ENCODE measurements at regions not wholly inside any gene's neighbourhood (a gene's known extent, or its start where the extent isn't known, plus 50 kb on each side); places are given as distances from the start of the nearest gene placed in this dataset.
A peak's percentile ranks its signal among the peaks of the same experiment; 100 is the strongest.

DNA sequence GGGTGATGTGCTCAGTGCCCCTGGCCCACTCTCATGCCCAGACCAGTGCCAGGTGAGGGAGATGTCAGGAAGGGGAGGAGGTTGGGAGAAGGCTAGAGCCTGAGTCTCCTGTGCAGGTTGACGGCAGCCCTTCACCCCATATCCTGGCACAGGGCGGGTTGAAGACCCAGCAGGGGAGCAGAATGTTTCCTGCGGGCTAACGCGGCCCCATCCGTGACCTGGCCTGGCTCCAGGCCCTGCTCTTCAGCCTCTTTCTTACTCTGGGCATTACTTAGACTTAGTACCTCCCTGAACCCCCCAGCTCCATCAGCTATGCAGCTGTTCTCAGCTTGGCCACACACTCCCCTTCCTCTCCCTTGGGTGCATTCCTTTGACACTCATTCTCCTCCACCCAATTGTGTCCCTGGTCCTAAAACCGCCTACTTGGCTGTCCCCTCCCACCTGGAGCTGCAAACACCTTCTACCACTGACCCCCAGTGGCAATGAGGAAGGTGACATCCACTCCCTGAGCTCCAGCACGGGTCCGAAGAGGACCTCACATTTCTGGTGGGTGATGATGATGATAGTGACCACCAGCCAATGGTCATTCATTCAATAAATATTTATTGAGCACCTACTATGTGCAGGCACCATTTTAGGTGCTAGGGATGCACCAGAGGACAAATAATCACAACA is 179.0 kb downstream of the PTPRU start:
- TF ChIP-seq RAD21 (IDR thresholded peaks at IDR 0.05; ENCODE audit: low read depth) (peak; percentile 67), POLR2AphosphoS5 (IDR thresholded peaks at IDR 0.05; ENCODE audit: low read depth, low read length) (no peak), ZFX (IDR thresholded peaks at IDR 0.05) (no peak)
- TF ChIP-seq, protein P1, sequence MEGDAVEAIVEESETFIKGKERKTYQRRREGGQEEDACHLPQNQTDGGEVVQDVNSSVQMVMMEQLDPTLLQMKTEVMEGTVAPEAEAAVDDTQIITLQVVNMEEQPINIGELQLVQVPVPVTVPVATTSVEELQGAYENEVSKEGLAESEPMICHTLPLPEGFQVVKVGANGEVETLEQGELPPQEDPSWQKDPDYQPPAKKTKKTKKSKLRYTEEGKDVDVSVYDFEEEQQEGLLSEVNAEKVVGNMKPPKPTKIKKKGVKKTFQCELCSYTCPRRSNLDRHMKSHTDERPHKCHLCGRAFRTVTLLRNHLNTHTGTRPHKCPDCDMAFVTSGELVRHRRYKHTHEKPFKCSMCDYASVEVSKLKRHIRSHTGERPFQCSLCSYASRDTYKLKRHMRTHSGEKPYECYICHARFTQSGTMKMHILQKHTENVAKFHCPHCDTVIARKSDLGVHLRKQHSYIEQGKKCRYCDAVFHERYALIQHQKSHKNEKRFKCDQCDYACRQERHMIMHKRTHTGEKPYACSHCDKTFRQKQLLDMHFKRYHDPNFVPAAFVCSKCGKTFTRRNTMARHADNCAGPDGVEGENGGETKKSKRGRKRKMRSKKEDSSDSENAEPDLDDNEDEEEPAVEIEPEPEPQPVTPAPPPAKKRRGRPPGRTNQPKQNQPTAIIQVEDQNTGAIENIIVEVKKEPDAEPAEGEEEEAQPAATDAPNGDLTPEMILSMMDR (IDR thresholded peaks at IDR 0.05 in 2 of 3, conservative IDR thresholded peaks at IDR 0.05 in 1 of 3; ENCODE audit: borderline replicate concordance in 1 of 3, insufficient read depth in 1 of 3, low read depth in 2 of 3, low read length in 2 of 3): peak; percentile 47 to 67 (median 59); a peak in 5 of 6 replicates

All from HCT116 (cell line).